ENCODE measurements at regions not wholly inside any gene's neighbourhood (a gene's known extent, or its start where the extent isn't known, plus 50 kb on each side); places are given as distances from the start of the nearest gene placed in this dataset.
A peak's percentile ranks its signal among the peaks of the same experiment; 100 is the strongest.

DNA sequence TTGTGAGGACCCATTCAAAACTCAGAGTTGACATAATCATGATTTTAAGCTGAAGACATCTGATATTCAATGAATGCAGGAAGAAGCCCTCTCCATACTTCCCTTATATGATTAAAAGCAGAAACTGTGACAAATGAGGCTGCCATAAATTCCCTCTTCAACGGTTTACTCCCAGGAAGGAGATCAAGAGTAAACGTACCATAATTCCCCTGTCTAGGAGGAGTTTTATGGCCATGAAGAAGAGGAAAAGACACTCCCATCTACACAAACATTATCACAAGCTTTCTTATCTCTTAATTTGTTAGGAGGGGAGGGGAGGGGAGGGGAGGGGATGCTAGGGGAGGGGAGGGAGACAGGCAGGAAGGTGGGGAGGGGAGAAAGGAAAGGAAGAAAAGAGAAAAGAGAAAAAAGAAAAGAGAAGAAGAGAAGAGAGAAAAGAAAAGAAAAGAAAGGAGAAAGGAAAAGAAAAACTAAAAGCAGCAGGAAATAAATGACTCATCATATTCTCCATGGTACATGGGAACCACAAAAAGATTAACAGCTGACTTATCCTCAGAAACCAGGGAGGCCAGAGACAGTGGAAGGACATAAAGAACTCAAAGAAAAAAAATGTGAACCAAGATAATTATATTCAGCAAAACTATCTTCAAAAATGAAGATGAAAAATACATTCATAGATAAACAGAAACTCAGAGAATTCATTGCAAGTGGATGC, 121.6 kb downstream of the ALOX5 start (continued):
- TF ChIP-seq, protein P1, sequence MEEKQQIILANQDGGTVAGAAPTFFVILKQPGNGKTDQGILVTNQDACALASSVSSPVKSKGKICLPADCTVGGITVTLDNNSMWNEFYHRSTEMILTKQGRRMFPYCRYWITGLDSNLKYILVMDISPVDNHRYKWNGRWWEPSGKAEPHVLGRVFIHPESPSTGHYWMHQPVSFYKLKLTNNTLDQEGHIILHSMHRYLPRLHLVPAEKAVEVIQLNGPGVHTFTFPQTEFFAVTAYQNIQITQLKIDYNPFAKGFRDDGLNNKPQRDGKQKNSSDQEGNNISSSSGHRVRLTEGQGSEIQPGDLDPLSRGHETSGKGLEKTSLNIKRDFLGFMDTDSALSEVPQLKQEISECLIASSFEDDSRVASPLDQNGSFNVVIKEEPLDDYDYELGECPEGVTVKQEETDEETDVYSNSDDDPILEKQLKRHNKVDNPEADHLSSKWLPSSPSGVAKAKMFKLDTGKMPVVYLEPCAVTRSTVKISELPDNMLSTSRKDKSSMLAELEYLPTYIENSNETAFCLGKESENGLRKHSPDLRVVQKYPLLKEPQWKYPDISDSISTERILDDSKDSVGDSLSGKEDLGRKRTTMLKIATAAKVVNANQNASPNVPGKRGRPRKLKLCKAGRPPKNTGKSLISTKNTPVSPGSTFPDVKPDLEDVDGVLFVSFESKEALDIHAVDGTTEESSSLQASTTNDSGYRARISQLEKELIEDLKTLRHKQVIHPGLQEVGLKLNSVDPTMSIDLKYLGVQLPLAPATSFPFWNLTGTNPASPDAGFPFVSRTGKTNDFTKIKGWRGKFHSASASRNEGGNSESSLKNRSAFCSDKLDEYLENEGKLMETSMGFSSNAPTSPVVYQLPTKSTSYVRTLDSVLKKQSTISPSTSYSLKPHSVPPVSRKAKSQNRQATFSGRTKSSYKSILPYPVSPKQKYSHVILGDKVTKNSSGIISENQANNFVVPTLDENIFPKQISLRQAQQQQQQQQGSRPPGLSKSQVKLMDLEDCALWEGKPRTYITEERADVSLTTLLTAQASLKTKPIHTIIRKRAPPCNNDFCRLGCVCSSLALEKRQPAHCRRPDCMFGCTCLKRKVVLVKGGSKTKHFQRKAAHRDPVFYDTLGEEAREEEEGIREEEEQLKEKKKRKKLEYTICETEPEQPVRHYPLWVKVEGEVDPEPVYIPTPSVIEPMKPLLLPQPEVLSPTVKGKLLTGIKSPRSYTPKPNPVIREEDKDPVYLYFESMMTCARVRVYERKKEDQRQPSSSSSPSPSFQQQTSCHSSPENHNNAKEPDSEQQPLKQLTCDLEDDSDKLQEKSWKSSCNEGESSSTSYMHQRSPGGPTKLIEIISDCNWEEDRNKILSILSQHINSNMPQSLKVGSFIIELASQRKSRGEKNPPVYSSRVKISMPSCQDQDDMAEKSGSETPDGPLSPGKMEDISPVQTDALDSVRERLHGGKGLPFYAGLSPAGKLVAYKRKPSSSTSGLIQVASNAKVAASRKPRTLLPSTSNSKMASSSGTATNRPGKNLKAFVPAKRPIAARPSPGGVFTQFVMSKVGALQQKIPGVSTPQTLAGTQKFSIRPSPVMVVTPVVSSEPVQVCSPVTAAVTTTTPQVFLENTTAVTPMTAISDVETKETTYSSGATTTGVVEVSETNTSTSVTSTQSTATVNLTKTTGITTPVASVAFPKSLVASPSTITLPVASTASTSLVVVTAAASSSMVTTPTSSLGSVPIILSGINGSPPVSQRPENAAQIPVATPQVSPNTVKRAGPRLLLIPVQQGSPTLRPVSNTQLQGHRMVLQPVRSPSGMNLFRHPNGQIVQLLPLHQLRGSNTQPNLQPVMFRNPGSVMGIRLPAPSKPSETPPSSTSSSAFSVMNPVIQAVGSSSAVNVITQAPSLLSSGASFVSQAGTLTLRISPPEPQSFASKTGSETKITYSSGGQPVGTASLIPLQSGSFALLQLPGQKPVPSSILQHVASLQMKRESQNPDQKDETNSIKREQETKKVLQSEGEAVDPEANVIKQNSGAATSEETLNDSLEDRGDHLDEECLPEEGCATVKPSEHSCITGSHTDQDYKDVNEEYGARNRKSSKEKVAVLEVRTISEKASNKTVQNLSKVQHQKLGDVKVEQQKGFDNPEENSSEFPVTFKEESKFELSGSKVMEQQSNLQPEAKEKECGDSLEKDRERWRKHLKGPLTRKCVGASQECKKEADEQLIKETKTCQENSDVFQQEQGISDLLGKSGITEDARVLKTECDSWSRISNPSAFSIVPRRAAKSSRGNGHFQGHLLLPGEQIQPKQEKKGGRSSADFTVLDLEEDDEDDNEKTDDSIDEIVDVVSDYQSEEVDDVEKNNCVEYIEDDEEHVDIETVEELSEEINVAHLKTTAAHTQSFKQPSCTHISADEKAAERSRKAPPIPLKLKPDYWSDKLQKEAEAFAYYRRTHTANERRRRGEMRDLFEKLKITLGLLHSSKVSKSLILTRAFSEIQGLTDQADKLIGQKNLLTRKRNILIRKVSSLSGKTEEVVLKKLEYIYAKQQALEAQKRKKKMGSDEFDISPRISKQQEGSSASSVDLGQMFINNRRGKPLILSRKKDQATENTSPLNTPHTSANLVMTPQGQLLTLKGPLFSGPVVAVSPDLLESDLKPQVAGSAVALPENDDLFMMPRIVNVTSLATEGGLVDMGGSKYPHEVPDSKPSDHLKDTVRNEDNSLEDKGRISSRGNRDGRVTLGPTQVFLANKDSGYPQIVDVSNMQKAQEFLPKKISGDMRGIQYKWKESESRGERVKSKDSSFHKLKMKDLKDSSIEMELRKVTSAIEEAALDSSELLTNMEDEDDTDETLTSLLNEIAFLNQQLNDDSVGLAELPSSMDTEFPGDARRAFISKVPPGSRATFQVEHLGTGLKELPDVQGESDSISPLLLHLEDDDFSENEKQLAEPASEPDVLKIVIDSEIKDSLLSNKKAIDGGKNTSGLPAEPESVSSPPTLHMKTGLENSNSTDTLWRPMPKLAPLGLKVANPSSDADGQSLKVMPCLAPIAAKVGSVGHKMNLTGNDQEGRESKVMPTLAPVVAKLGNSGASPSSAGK (IDR thresholded peaks at IDR 0.05) = no peak
- TF ChIP-seq HMG20B (CRISPR knock-in tag; IDR thresholded peaks at IDR 0.05) = no peak
- TF ChIP-seq, protein P2, sequence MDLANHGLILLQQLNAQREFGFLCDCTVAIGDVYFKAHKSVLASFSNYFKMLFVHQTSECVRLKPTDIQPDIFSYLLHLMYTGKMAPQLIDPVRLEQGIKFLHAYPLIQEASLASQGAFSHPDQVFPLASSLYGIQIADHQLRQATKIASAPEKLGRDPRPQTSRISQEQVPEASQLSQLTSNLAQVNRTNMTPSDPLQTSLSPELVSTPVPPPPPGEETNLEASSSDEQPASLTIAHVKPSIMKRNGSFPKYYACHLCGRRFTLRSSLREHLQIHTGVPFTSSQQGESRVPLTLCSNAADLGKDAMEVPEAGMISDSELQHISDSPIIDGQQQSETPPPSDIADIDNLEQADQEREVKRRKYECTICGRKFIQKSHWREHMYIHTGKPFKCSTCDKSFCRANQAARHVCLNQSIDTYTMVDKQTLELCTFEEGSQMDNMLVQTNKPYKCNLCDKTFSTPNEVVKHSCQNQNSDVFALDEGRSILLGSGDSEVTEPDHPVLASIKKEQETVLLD (IDR thresholded peaks at IDR 0.05) = peak; percentile 59; the same call in 1 of the 2 replicates
- no peak for TF ChIP-seq CTBP1 (IDR thresholded peaks at IDR 0.05; ENCODE audit: borderline replicate concordance)
- peak in 1 of 2 experiments; percentile 46; a peak in 2 of 4 replicates for TF ChIP-seq TBL1XR1 (IDR thresholded peaks at IDR 0.05; ENCODE audit: low read length in 2 of 2)
- TF ChIP-seq EHMT2 (IDR thresholded peaks at IDR 0.05) = peak; percentile 96
- TF ChIP-seq ZNF589 (CRISPR knock-in tag; IDR thresholded peaks at IDR 0.05; ENCODE audit: low read depth) = 0 out of 2 replicates have a peak, but pooled peaks have one; percentile 27
- peak; percentile 89 for TF ChIP-seq ZNF445 (CRISPR knock-in tag; IDR thresholded peaks at IDR 0.05; ENCODE audit: low read depth)
- TF ChIP-seq, protein P3, sequence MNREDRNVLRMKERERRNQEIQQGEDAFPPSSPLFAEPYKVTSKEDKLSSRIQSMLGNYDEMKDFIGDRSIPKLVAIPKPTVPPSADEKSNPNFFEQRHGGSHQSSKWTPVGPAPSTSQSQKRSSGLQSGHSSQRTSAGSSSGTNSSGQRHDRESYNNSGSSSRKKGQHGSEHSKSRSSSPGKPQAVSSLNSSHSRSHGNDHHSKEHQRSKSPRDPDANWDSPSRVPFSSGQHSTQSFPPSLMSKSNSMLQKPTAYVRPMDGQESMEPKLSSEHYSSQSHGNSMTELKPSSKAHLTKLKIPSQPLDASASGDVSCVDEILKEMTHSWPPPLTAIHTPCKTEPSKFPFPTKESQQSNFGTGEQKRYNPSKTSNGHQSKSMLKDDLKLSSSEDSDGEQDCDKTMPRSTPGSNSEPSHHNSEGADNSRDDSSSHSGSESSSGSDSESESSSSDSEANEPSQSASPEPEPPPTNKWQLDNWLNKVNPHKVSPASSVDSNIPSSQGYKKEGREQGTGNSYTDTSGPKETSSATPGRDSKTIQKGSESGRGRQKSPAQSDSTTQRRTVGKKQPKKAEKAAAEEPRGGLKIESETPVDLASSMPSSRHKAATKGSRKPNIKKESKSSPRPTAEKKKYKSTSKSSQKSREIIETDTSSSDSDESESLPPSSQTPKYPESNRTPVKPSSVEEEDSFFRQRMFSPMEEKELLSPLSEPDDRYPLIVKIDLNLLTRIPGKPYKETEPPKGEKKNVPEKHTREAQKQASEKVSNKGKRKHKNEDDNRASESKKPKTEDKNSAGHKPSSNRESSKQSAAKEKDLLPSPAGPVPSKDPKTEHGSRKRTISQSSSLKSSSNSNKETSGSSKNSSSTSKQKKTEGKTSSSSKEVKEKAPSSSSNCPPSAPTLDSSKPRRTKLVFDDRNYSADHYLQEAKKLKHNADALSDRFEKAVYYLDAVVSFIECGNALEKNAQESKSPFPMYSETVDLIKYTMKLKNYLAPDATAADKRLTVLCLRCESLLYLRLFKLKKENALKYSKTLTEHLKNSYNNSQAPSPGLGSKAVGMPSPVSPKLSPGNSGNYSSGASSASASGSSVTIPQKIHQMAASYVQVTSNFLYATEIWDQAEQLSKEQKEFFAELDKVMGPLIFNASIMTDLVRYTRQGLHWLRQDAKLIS (CRISPR knock-in tag; IDR thresholded peaks at IDR 0.05) = no peak
- no peak for TF ChIP-seq MCM3 (IDR thresholded peaks at IDR 0.05)
- no peak for TF ChIP-seq ZNF551 (CRISPR knock-in tag; IDR thresholded peaks at IDR 0.05)

All from K562 (cell line).